Stimulated activated CD4-positive, alpha-beta T cell treated with anti-CD3 and anti-CD28 coated beads, Interleukin-4, amount 100 ng/mL, for 24 hours (primary cell): ENCODE measurements at regions not wholly inside any gene's neighbourhood (a gene's known extent, or its start where the extent isn't known, plus 50 kb on each side); places are given as distances from the start of the nearest gene placed in this dataset.

ENCODE experiments used
- DNase-seq: peaks from one replicate; pipeline ENCODE4 v3.0.0-alpha.2; 2020

GRCh38 chr12:111310076-111310870 is 58.6 kb downstream of the PHETA1 start:
- no peak for DNase-seq

DNA sequence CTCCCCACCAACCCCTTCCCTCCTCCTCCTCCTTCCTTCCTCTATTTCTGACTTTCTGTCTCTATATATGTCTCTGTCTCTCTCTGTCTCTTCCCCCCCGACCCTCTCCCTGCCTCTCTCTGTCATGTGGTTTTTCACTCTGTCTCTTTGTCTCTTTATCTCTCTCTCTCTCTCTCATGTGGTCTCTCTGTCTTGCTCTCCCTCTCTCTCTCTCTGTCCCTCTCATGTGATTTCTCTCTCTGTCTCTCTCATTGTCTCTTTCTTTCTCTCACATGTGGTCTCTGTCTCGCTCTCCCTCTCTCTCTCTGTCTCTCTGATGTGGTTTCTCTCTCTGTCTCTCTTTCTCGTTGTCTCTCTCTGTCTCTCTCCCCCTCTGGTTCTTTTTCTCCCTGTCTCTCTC is 59.3 kb downstream of the PHETA1 start:
- DNase-seq: no peak

GRCh38 chr12:111308473-111308872 is 60.4 kb downstream of the PHETA1 start:
- DNase-seq: no peak

- DNase-seq: peak; percentile 27
Measured at GRCh38 chr12:111304642-111305071, 64.2 kb downstream of the PHETA1 start.

DNA sequence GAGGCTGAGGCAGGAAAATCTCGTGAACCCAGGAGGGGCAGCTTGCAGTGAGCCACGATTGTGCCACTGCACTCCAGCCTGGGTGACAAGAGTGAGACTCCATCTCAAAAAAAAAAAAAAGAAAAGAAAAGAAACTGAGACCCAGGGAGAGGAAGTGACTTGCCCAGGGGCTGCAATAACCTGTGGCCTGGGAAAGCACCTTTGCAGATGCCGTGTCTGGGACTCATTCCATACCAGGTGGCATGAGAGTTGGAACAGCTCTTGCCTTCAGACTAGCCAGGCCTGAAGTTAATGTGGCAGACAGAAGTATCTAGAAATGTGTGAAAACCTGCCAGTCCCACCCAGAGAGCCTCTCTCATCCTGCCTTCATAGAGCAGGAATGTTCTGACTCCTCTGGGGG is 65.4 kb downstream of the PHETA1 start:
- DNase-seq: no peak

GRCh38 chr12:111298582-111299436 is 70.1 kb downstream of the PHETA1 start:
- peak; percentile 58 for DNase-seq

- DNase-seq: no peak
Measured at GRCh38 chr12:111297703-111298426, 71.0 kb downstream of the PHETA1 start.

- no peak for DNase-seq
Measured at GRCh38 chr12:111296906-111297463, 71.9 kb downstream of the PHETA1 start.

GRCh38 chr12:111295176-111295575 is 73.7 kb downstream of the PHETA1 start:
- DNase-seq: no peak

- no peak for DNase-seq
Measured at GRCh38 chr12:111293266-111294009, 75.5 kb downstream of the PHETA1 start.

- no peak for DNase-seq
Measured at GRCh38 chr12:111291357-111291756, 77.5 kb downstream of the PHETA1 start.

GRCh38 chr12:111288771-111289170 is 80.1 kb downstream of the PHETA1 start:
- no peak for DNase-seq

- no peak for DNase-seq
Measured at GRCh38 chr12:111287125-111287900, 81.6 kb downstream of the PHETA1 start.

DNA sequence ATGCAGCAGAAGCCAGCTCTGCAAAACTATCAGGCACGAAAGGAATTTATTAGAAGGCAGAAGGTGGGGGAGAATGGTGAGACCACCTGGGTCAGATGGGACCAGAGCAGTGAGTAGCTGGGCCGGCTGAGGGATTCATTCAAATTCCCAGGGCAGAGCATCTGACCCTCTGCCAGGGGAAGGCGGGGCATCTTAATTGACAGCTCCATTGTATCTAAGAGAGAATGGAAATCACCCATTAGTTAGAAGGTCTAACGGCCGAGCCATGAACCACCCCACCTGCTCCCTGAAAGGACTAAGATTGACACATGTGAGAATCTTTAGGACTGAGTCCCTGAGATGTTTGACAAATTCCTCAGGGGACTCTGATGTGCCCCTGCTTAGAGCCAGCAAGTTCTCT is 83.7 kb downstream of the PHETA1 start:
- DNase-seq: no peak

DNA sequence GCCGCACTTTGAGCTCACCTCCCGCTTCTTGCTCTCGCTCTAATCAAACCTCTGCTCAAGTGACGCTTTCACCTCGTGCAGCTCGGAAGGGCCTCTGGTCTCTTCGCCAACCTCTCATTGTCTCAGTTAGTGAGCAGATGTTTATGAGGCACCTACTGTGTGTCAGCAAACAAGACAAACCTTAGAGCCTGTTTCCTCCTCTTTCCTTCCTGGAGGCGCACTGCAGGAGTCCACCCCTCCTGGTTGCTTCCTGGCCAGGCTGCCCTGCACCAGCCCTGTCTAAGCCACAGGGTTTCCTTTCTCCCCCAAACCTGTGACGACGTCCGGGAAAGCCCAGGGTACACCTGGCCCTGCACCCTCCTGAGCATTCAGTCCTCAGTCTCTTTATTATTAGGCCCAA is 84.2 kb downstream of the PHETA1 start:
- no peak for DNase-seq

- DNase-seq: no peak
Measured at GRCh38 chr12:111283966-111284365, 84.9 kb downstream of the PHETA1 start.

GRCh38 chr12:111283521-111283920 is 85.4 kb downstream of the PHETA1 start:
- no peak for DNase-seq

DNA sequence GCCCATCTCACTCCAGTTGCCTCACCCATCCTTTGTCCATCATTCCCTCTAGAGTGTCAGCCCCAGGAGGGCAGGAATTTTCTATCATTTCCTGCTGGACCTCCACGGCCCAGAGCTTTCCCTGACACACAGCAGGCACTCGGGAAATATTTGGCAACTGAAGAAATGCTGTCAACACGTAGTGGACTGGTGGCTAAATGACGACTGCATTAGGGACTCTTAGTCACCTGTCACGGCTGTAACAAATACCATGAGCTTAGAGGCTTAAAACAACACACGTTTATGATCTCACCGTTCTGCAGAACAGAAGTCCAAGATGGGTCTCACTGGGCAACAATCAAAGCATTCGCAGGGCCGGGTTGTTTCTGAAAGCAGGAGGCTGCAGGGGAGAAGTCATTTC is 91.3 kb downstream of the PHETA1 start:
- DNase-seq: no peak

- no peak for DNase-seq
Measured at GRCh38 chr12:111276146-111276545, 92.7 kb downstream of the PHETA1 start.

GRCh38 chr12:111275308-111275707 is 93.6 kb downstream of the PHETA1 start:
- no peak for DNase-seq

DNA sequence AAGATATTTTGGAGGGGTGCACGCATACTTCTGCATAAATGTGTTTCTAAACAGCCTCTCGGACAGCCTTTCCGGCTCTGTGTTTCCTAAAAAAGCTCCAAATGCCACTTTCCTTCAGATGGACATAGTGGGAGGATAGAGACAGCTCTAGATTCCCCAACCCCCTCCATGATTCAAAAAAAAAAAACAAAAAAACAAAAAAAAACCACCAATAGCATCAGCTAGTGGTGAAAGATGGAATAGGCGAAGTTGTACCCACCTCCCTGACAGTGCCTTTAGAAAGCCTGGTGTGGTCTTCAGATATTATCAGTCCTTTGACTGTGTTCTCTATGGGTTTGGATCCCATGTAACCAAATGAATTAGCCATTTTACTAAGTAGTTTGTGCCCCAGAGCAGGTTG is 94.1 kb downstream of the PHETA1 start:
- no peak for DNase-seq
